Sigmoid colon (tissue), 4 donors: ENCODE measurements at regions not wholly inside any gene's neighbourhood (a gene's known extent, or its start where the extent isn't known, plus 50 kb on each side); places are given as distances from the start of the nearest gene placed in this dataset.

ENCODE experiments used
- EP300 ChIP-seq, 4 donors: sonication (generic); formaldehyde crosslinking; IDR thresholded peaks; one replicate each; pipeline ENCODE4 v1.6.1; 2017; ENCODE audit warnings: antibody characterized with exemption in 4 of 4
- POLR2A ChIP-seq, 2 donors: fragments of 450-650 bp; IDR thresholded peaks; one replicate each; pipeline ENCODE4 v1.6.1; 2016; ENCODE audit warnings: antibody characterized with exemption in 2 of 2, mild to moderate bottlenecking in 2 of 2, moderate library complexity in 2 of 2
- POLR2AphosphoS5 ChIP-seq, 4 donors: sonication (generic); formaldehyde crosslinking; IDR thresholded peaks; one replicate each; pipeline ENCODE4 v1.6.1; 2017; ENCODE audit warnings: antibody characterized with exemption in 4 of 4
- TF ChIP-seq, protein P1 (sequence below), 4 experiments: fragments of 450-650 bp in 3 of 4; fragments of 200-600 bp in 1 of 4; IDR thresholded peaks; one replicate each; pipeline ENCODE4 v1.5.1; 2016 to 2019; ENCODE audit warnings: antibody characterized with exemption in 4 of 4, mild to moderate bottlenecking in 3 of 4, moderate library complexity in 2 of 4

DNA sequence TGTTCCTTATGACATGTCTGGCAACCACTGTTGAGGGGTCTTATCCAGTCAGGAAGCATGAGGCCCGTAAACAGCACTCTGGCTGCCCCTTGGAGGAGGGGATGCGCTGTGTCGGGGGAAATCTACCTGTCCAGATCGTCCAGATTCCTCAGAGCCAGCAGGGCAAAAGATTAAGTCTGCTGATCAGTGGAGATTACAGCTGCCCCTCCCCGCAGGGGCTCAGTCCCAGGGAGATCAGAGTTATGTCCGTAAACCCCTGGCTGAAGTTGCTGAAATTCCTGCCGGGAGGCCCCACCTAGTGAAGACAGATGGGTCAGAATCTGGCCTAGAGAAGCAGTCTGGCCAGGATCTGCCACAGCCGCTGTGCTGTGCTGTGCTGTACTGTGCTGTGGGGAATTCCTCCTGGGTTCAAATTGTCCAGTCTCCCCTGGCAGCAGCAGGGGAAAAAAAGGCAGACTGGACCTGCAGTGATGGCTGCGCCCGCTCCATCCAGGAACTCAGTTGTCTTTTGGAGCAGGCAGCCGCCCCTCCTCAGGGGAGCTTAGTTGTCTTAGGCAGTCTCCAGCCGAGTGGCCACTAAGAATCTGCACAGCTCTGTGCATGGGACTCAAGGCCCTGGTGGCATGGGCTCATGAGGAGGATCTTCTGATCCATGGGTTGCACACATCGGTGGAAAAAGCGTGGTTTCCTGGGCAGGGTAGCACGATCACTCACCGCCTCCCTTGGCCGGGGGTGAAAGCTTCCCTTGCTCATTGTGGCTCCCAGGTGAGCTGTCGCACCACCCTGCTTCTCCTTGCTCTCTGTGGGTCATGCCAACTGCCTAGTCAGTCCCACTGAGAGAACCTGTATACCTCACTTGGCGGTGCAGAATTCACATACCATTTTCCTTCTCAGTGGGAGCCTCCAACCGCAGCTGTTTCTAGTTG is 1368.8 kb upstream of the ADGRB3 start:
- TF ChIP-seq, protein P1, sequence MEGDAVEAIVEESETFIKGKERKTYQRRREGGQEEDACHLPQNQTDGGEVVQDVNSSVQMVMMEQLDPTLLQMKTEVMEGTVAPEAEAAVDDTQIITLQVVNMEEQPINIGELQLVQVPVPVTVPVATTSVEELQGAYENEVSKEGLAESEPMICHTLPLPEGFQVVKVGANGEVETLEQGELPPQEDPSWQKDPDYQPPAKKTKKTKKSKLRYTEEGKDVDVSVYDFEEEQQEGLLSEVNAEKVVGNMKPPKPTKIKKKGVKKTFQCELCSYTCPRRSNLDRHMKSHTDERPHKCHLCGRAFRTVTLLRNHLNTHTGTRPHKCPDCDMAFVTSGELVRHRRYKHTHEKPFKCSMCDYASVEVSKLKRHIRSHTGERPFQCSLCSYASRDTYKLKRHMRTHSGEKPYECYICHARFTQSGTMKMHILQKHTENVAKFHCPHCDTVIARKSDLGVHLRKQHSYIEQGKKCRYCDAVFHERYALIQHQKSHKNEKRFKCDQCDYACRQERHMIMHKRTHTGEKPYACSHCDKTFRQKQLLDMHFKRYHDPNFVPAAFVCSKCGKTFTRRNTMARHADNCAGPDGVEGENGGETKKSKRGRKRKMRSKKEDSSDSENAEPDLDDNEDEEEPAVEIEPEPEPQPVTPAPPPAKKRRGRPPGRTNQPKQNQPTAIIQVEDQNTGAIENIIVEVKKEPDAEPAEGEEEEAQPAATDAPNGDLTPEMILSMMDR (IDR thresholded peaks at IDR 0.05): no peak
- no peak for TF ChIP-seq EP300 (IDR thresholded peaks at IDR 0.05)
- TF ChIP-seq POLR2A (IDR thresholded peaks at IDR 0.05): no peak
- TF ChIP-seq POLR2AphosphoS5 (IDR thresholded peaks at IDR 0.05): no peak
